OCI-LY1 (cell line): ENCODE measurements at regions not wholly inside any gene's neighbourhood (a gene's known extent, or its start where the extent isn't known, plus 50 kb on each side); places are given as distances from the start of the nearest gene placed in this dataset.

ENCODE experiments used
- H2AFZ ChIP-seq: fragments of 200-600 bp; sonication (generic), shearing (Covaris generic); 2 replicates; pipeline ENCODE4 v1.6.0; 2014; ENCODE audit warnings: antibody characterized with exemption, mild to moderate bottlenecking, low read length
- H3F3A ChIP-seq: fragments of 200-600 bp; sonication (generic), shearing (Covaris generic); 2 replicates; pipeline ENCODE4 v1.6.0; 2014; ENCODE audit warnings: mild to moderate bottlenecking, antibody characterized with exemption, low read length, moderate library complexity; ENCODE audit not compliant: insufficient read depth
- H3K27ac ChIP-seq: fragments of 200-600 bp; sonication (generic); 2 replicates; pipeline ENCODE4 v1.5.1; 2014; ENCODE audit warnings: low read length, mixed run types, mild to moderate bottlenecking, low read depth; ENCODE audit not compliant: poor library complexity, severe bottlenecking
- H3K27me3 ChIP-seq: fragments of 200-600 bp; sonication (generic); 2 replicates; pipeline ENCODE4 v1.6.0; 2014; ENCODE audit warnings: antibody characterized with exemption, mild to moderate bottlenecking, low read length, moderate library complexity; ENCODE audit not compliant: insufficient read depth
- H3K36me3 ChIP-seq: fragments of 200-600 bp; sonication (generic); 2 replicates; pipeline ENCODE4 v1.6.1; 2014; ENCODE audit warnings: mild to moderate bottlenecking, antibody characterized with exemption, low read length, moderate library complexity, mixed read lengths; ENCODE audit not compliant: insufficient read depth
- H3K4me1 ChIP-seq: fragments of 200-600 bp; sonication (generic); 2 replicates; pipeline ENCODE4 v1.5.1; 2014; ENCODE audit warnings: mild to moderate bottlenecking, low read length, moderate library complexity; ENCODE audit not compliant: insufficient read depth, severe bottlenecking
- H3K4me2 ChIP-seq: fragments of 200-600 bp; sonication (generic), shearing (Covaris generic); 2 replicates; pipeline ENCODE4 v1.6.1; 2014; ENCODE audit warnings: low read length
- H3K4me3 ChIP-seq: fragments of 200-600 bp; sonication (generic); 2 replicates; pipeline ENCODE4 v1.5.1; 2014; ENCODE audit warnings: low read length, low read depth, mild to moderate bottlenecking, mixed read lengths; ENCODE audit not compliant: poor library complexity, severe bottlenecking
- H3K79me2 ChIP-seq: fragments of 200-600 bp; shearing (Covaris generic); 2 replicates; pipeline ENCODE4 v1.6.1; 2016; ENCODE audit warnings: mixed run types, low read length, mixed read lengths; ENCODE audit not compliant: insufficient read depth
- H3K9ac ChIP-seq: fragments of 200-600 bp; sonication (generic), shearing (Covaris generic); 2 replicates; pipeline ENCODE4 v1.6.1; 2014; ENCODE audit warnings: mild to moderate bottlenecking, low read length, mixed read lengths
- H3K9me2 ChIP-seq: fragments of 200-600 bp; sonication (generic), shearing (Covaris generic); 2 replicates; pipeline ENCODE4 v1.6.1; 2014; ENCODE audit warnings: low read depth, mild to moderate bottlenecking, low read length, mixed read lengths
- H3K9me3 ChIP-seq: fragments of 200-600 bp; shearing (Covaris generic); 2 replicates; pipeline ENCODE4 v1.6.1; 2014; ENCODE audit warnings: low read length, mixed read lengths
- H4K20me1 ChIP-seq: fragments of 200-600 bp; sonication (generic), shearing (Covaris generic); 2 replicates; pipeline ENCODE4 v1.6.0; 2016; ENCODE audit warnings: mild to moderate bottlenecking, low read length; ENCODE audit not compliant: insufficient read depth
- EZH2 ChIP-seq: fragments of 200-600 bp; sonication (generic), shearing (Covaris generic); IDR thresholded peaks from 2 replicates; pipeline ENCODE4 v1.8.0; 2017; ENCODE audit warnings: borderline replicate concordance, mixed run types, mild to moderate bottlenecking, antibody characterized with exemption, low read length, moderate library complexity, mixed read lengths
- TF ChIP-seq, protein P1 (sequence below): fragments of 200-600 bp; sonication (generic), shearing (Covaris generic); IDR thresholded peaks from 2 replicates; pipeline ENCODE4 v1.5.1; 2017; ENCODE audit warnings: mild to moderate bottlenecking, antibody characterized with exemption, low read length, moderate library complexity, mixed read lengths

- Histone ChIP-seq H2AFZ (no peak overlapping the region), H4K20me1 (no peaks in the 10 kb centered on the region), H3F3A (no peaks in the 10 kb centered on the region), H3K9ac (no peak overlapping the region), H3K36me3 (no peaks in the 10 kb centered on the region), H3K4me2 (no peak overlapping the region), H3K27me3 (no peaks in the 10 kb centered on the region), H3K4me3 (no peak overlapping the region), H3K4me1 (no peaks in the 10 kb centered on the region), H3K79me2 (no peaks in the 10 kb centered on the region), H3K9me2 (no peaks in the 10 kb centered on the region), H3K27ac (no peak overlapping the region), H3K9me3 (no peaks in the 10 kb centered on the region)
- no peak for TF ChIP-seq EZH2
- TF ChIP-seq, protein P1, sequence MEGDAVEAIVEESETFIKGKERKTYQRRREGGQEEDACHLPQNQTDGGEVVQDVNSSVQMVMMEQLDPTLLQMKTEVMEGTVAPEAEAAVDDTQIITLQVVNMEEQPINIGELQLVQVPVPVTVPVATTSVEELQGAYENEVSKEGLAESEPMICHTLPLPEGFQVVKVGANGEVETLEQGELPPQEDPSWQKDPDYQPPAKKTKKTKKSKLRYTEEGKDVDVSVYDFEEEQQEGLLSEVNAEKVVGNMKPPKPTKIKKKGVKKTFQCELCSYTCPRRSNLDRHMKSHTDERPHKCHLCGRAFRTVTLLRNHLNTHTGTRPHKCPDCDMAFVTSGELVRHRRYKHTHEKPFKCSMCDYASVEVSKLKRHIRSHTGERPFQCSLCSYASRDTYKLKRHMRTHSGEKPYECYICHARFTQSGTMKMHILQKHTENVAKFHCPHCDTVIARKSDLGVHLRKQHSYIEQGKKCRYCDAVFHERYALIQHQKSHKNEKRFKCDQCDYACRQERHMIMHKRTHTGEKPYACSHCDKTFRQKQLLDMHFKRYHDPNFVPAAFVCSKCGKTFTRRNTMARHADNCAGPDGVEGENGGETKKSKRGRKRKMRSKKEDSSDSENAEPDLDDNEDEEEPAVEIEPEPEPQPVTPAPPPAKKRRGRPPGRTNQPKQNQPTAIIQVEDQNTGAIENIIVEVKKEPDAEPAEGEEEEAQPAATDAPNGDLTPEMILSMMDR = no peak
These were observed 92.7 kb upstream of the AKR1E2 start for GRCh38 chr10:4733150-4733842.

DNA sequence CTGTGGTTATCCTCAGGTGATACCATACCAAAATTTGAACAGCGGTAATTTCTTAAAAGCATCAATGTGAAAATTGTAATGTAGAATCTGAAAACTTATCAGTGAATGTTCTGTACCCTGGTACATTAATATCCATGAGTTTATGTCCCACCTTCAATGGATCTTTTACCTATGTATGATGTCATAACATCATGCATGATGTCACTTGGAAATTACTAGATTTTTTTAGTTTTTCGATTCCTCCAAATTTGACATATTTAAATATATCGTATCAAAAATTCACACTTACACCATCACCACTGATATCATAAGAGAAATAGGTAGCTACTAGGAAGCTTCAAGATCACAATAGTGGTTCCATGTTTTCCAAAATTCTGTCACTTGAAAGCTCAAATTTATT, 95.0 kb upstream of the AKR1E2 start:
- Histone ChIP-seq H3K27me3 (no peaks in the 10 kb centered on the region), H2AFZ (no peak overlapping the region), H3K79me2 (no peaks in the 10 kb centered on the region), H3K9me2 (no peaks in the 10 kb centered on the region), H3F3A (no peaks in the 10 kb centered on the region), H3K4me2 (no peak overlapping the region), H3K9ac (no peak overlapping the region), H3K4me1 (no peaks in the 10 kb centered on the region), H3K4me3 (no peak overlapping the region), H3K36me3 (no peaks in the 10 kb centered on the region), H4K20me1 (no peaks in the 10 kb centered on the region), H3K9me3 (no peaks in the 10 kb centered on the region), H3K27ac (no peak overlapping the region)
- no peak for TF ChIP-seq EZH2

- H3K4me1 ChIP-seq = no peaks in the 10 kb centered on the region
- no peaks in the 10 kb centered on the region for H3K79me2 ChIP-seq
- H3K27me3 ChIP-seq = no peaks in the 10 kb centered on the region
- no peaks in the 10 kb centered on the region for H4K20me1 ChIP-seq
- no peak overlapping the region for H2AFZ ChIP-seq
- no peak overlapping the region for H3K27ac ChIP-seq
- no peaks in the 10 kb centered on the region for H3F3A ChIP-seq
- H3K36me3 ChIP-seq = no peaks in the 10 kb centered on the region
- no peak overlapping the region for H3K4me2 ChIP-seq
- H3K9me3 ChIP-seq = no peaks in the 10 kb centered on the region
- H3K4me3 ChIP-seq = no peak overlapping the region
- H3K9ac ChIP-seq = no peak overlapping the region
- no peaks in the 10 kb centered on the region for H3K9me2 ChIP-seq
- TF ChIP-seq, protein P1 = no peak
These were observed 99.9 kb upstream of the AKR1E2 start for GRCh38 chr10:4725917-4726606.

GRCh38 chr10:4723860-4724259, 102.1 kb upstream of the AKR1E2 start:
- Histone ChIP-seq H3K27me3 (no peaks in the 10 kb centered on the region), H3K4me1 (no peaks in the 10 kb centered on the region), H3K79me2 (no peaks in the 10 kb centered on the region), H3K36me3 (no peaks in the 10 kb centered on the region), H3K9ac (no peak overlapping the region), H3K4me3 (no peak overlapping the region), H3F3A (no peaks in the 10 kb centered on the region), H3K9me3 (no peaks in the 10 kb centered on the region), H2AFZ (no peak overlapping the region), H3K27ac (no peak overlapping the region), H3K4me2 (no peak overlapping the region), H4K20me1 (no peaks in the 10 kb centered on the region), H3K9me2 (no peaks in the 10 kb centered on the region)
- TF ChIP-seq EZH2 = no peak
- TF ChIP-seq, protein P1 = no peak
